HCT116 (cell line): ENCODE measurements at regions not wholly inside any gene's neighbourhood (a gene's known extent, or its start where the extent isn't known, plus 50 kb on each side); places are given as distances from the start of the nearest gene placed in this dataset.

ENCODE experiments used
- ATAC-seq: fragments of 200-7000 bp; cut with Tn5 transposase; 2 replicates; pipeline ENCODE4 v1.9.1; 2020; ENCODE audit warnings: mild to moderate bottlenecking, moderate library complexity
- BruUV-seq: library from RNA; stranded (reverse); fragments of 400-500 nt; replicated peaks from 2 replicates; lab custom pipeline; 2021; lab: Mats Ljungman, UMichigan
- CTCF ChIA-PET: fragments of 300-600 bp; sonication (Branson Sonifier 250); formaldehyde crosslinking; loops from one replicate; lab custom pipeline; 2021; ENCODE audit warnings: antibody characterized with exemption; lab: Charles Lee
- POLR2A ChIA-PET: fragments of 300-600, 350-600 bp; sonication (Branson Sonifier 250); formaldehyde crosslinking; loops from one replicate; lab custom pipeline; 2021; ENCODE audit warnings: antibody characterized with exemption; lab: Charles Lee
- RAD21 ChIA-PET, 2 experiments: fragments of 300-600 bp; sonication (Branson Sonifier 250); formaldehyde crosslinking; loops; one replicate each; lab custom pipeline; 2023; ENCODE audit warnings: low total read pairs in 2 of 2; ENCODE audit not compliant: uncharacterized antibody in 2 of 2, unreplicated experiment in 2 of 2, low non-redundant PET in 1 of 2; lab: Charles Lee
- DNase-seq: peaks from one replicate; pipeline ENCODE4 v3.0.0-alpha.2; 2010; ENCODE audit warnings: low read depth, low spot score
- H2AFZ ChIP-seq: fragments of 200-600 bp; shearing (Covaris generic), sonication (generic); 2 replicates; pipeline ENCODE4 v1.6.1; 2017; ENCODE audit warnings: low read depth, mixed run types, mixed read lengths, antibody characterized with exemption, low read length; ENCODE audit not compliant: poor library complexity, severe bottlenecking
- H3K27ac ChIP-seq: 2 replicates; pipeline ENCODE4 v1.5.1; 2012; ENCODE audit warnings: low read depth, low read length
- H3K27me3 ChIP-seq: fragments of 200-600 bp; sonication (generic); 2 replicates; pipeline ENCODE4 v1.6.1; 2016; ENCODE audit warnings: mixed run types, low read length, mixed read lengths; ENCODE audit not compliant: insufficient read depth
- H3K36me3 ChIP-seq, 2 experiments: fragments of 200-500 bp in 1 of 2; fragments of 200-600 bp in 1 of 2; sonication (Bioruptor generic) in 1 of 2; sonication (generic) in 1 of 2; 2 replicates each; pipeline versions ENCODE4 v1.5.1 to v1.6.1; 2014 to 2016; ENCODE audit warnings: low read length in 2 of 2, inconsistent platforms in 1 of 2, mixed read lengths in 1 of 2, mixed run types in 1 of 2; ENCODE audit not compliant: insufficient read depth in 2 of 2, control insufficient read depth in 1 of 2
- H3K4me1 ChIP-seq, 2 experiments: fragments of 200-600 bp in 1 of 2; sonication (generic) in 1 of 2; 2 replicates each; pipeline versions ENCODE4 v1.5.1 to v1.6.1; 2012 to 2017; ENCODE audit warnings: low read length in 2 of 2, inconsistent platforms in 1 of 2, mild to moderate bottlenecking in 1 of 2, mixed read lengths in 1 of 2, mixed run types in 1 of 2, moderate library complexity in 1 of 2; ENCODE audit not compliant: insufficient read depth in 2 of 2, control insufficient read depth in 1 of 2
- H3K4me2 ChIP-seq: fragments of 200-600 bp; sonication (generic); 2 replicates; pipeline ENCODE4 v1.6.1; 2017; ENCODE audit warnings: mixed run types, low read length, mixed read lengths
- H3K4me3 ChIP-seq, 2 experiments: fragments of 200-600 bp in 1 of 2; sonication (generic) in 1 of 2; replicated peaks in 1 of 2; 2 replicates each; pipeline ENCODE4 v1.5.1; 2011 to 2016; ENCODE audit warnings: low read length in 2 of 2, control low read depth in 1 of 2, low read depth in 1 of 2, mild to moderate bottlenecking in 1 of 2, mixed read lengths in 1 of 2, mixed run types in 1 of 2
- H3K79me2 ChIP-seq: fragments of 200-600 bp; sonication (generic); 2 replicates; pipeline ENCODE4 v1.6.1; 2017; ENCODE audit warnings: mild to moderate bottlenecking, mixed run types, low read length, moderate library complexity, mixed read lengths; ENCODE audit not compliant: insufficient read depth
- H3K9ac ChIP-seq: fragments of 200-600 bp; sonication (generic); 2 replicates; pipeline ENCODE4 v1.6.1; 2016; ENCODE audit warnings: low read length, mixed read lengths
- H3K9me2 ChIP-seq: fragments of 200-600 bp; sonication (generic), shearing (Covaris generic); 2 replicates; pipeline ENCODE4 v1.6.1; 2017; ENCODE audit warnings: mixed run types, mild to moderate bottlenecking, moderate library complexity; ENCODE audit not compliant: insufficient read depth
- H3K9me3 ChIP-seq, 2 experiments: fragments of 200-500 bp in 1 of 2; fragments of 200-600 bp in 1 of 2; sonication (Bioruptor generic) in 1 of 2; sonication (generic) in 1 of 2; 2 replicates each; pipeline ENCODE4 v1.6.1; 2014 to 2017; ENCODE audit warnings: low read length in 2 of 2, mixed read lengths in 2 of 2, inconsistent platforms in 1 of 2, low read depth in 1 of 2, mild to moderate bottlenecking in 1 of 2, mixed run types in 1 of 2, moderate library complexity in 1 of 2; ENCODE audit not compliant: control insufficient read depth in 1 of 2, insufficient read depth in 1 of 2
- H4K20me1 ChIP-seq: fragments of 200-600 bp; sonication (generic), shearing (Covaris generic); 2 replicates; pipeline ENCODE4 v1.6.1; 2017; ENCODE audit warnings: mixed run types, mild to moderate bottlenecking, moderate library complexity; ENCODE audit not compliant: insufficient read depth
- ATF3 ChIP-seq: IDR thresholded peaks from 2 replicates; pipeline ENCODE4 v1.6.1; 2012
- CBX3 ChIP-seq: IDR thresholded peaks from 2 replicates; pipeline ENCODE4 v1.6.1; 2012; ENCODE audit warnings: low read depth
- CEBPB ChIP-seq: IDR thresholded peaks from 2 replicates; pipeline ENCODE4 v1.6.1; 2012; ENCODE audit warnings: low read depth
- CTCF ChIP-seq, 3 experiments: fragments of 200-600 bp in 1 of 3; sonication (generic) in 1 of 3; IDR thresholded peaks in 2 of 3; conservative IDR thresholded peaks in 1 of 3; 2 replicates each; pipeline ENCODE4 v1.5.1; 2012 to 2017; ENCODE audit warnings: low read depth in 2 of 3, low read length in 2 of 3, antibody characterized with exemption in 1 of 3, borderline replicate concordance in 1 of 3, control low read depth in 1 of 3, mild to moderate bottlenecking in 1 of 3, mixed read lengths in 1 of 3, mixed run types in 1 of 3, moderate library complexity in 1 of 3; ENCODE audit not compliant: insufficient read depth in 1 of 3
- EGR1 ChIP-seq: IDR thresholded peaks from 2 replicates; pipeline ENCODE4 v1.6.1; 2012; ENCODE audit warnings: low read depth
- ELF1 ChIP-seq: IDR thresholded peaks from 2 replicates; pipeline ENCODE4 v1.6.1; 2012; ENCODE audit warnings: low read depth, borderline replicate concordance
- EZH2 ChIP-seq: fragments of 200-600 bp; sonication (generic); IDR thresholded peaks from 2 replicates; pipeline ENCODE4 v1.6.1; 2017; ENCODE audit warnings: antibody characterized with exemption, mixed run types
- JUND ChIP-seq: IDR thresholded peaks from 2 replicates; pipeline ENCODE4 v1.6.1; 2012
- MAX ChIP-seq: IDR thresholded peaks from 2 replicates; pipeline ENCODE4 v1.6.1; 2012
- POLR2A ChIP-seq: IDR thresholded peaks from 2 replicates; pipeline ENCODE4 v1.7.0; 2011; ENCODE audit warnings: borderline replicate concordance; ENCODE audit not compliant: insufficient read depth, insufficient read length; ENCODE audit errors: extremely low read depth
- POLR2AphosphoS5 ChIP-seq: IDR thresholded peaks from 2 replicates; pipeline ENCODE4 v1.6.1; 2011; ENCODE audit warnings: mild to moderate bottlenecking, low read depth, low read length, moderate library complexity
- SIN3A ChIP-seq: IDR thresholded peaks from 2 replicates; pipeline ENCODE4 v1.6.1; 2012; ENCODE audit warnings: low read depth
- SP1 ChIP-seq: IDR thresholded peaks from 2 replicates; pipeline ENCODE4 v1.6.1; 2012; ENCODE audit warnings: low read depth
- SRF ChIP-seq: IDR thresholded peaks from 2 replicates; pipeline ENCODE4 v1.6.1; 2012; ENCODE audit warnings: low read depth
- TCF7L2 ChIP-seq: IDR thresholded peaks from 2 replicates; pipeline ENCODE4 v1.7.0; 2011; ENCODE audit warnings: borderline replicate concordance, inconsistent platforms; ENCODE audit not compliant: insufficient read depth, insufficient read length; ENCODE audit errors: extremely low read depth
- ZBTB33 ChIP-seq: IDR thresholded peaks from 2 replicates; pipeline ENCODE4 v1.6.1; 2011; ENCODE audit warnings: mild to moderate bottlenecking, low read length, moderate library complexity; ENCODE audit not compliant: insufficient replicate concordance; ENCODE audit errors: extremely low read depth
- ZNF274 ChIP-seq: fragments of 200-500 bp; sonication (Bioruptor generic); IDR thresholded peaks from 2 replicates; pipeline ENCODE4 v1.6.1; 2014; ENCODE audit warnings: mild to moderate bottlenecking, low read depth, low read length, inconsistent platforms
- intact Hi-C: fragments of 100-400 bp; cut with micrococcal nuclease; formaldehyde crosslinking; loops from 2 replicates; pipeline ENCODE4 v1.10.0; 2022

GRCh38 chr4:13938299-13938698 is 310.8 kb upstream of the BOD1L1 start:
- RAD21 ChIA-PET: no interaction called here
- Histone ChIP-seq H3K27me3 (no peaks in the 10 kb centered on the region), H3K9ac (no peak overlapping the region), H3K27ac (no peak overlapping the region), H3K36me3 (no peaks in the 10 kb centered on the region), H3K4me2 (no peak overlapping the region), H3K4me3 (no peak overlapping the region), H3K4me1 (no peaks in the 10 kb centered on the region), H3K79me2 (no peaks in the 10 kb centered on the region), H2AFZ (no peak overlapping the region), H4K20me1 (no peaks in the 10 kb centered on the region), H3K9me3 (no peaks in the 10 kb centered on the region), H3K9me2 (no peaks in the 10 kb centered on the region)
- POLR2A ChIA-PET: no interaction called here
- BruUV-seq: no TSS peak
- intact Hi-C loops: no loop called here
- DNase-seq: no peak
- no peak for ATAC-seq
- CTCF ChIA-PET: no interaction called here
- TF ChIP-seq CTCF (IDR thresholded peaks at IDR 0.05 in 2 of 3, conservative IDR thresholded peaks at IDR 0.05 in 1 of 3; ENCODE audit: borderline replicate concordance in 1 of 3, insufficient read depth in 1 of 3, low read depth in 2 of 3, low read length in 2 of 3): no peak
- TF ChIP-seq JUND: no peak
- no peak for TF ChIP-seq SRF
- TF ChIP-seq ATF3: no peak
- no peak for TF ChIP-seq TCF7L2
- no peak for TF ChIP-seq POLR2AphosphoS5
- no peak for TF ChIP-seq MAX
- TF ChIP-seq EZH2: no peak
- no peak for TF ChIP-seq ZBTB33
- no peak for TF ChIP-seq ZNF274
- TF ChIP-seq CEBPB: no peak
- no peak for TF ChIP-seq SIN3A
- TF ChIP-seq EGR1: no peak
- TF ChIP-seq POLR2A: no peak
- TF ChIP-seq CBX3: no peak
- TF ChIP-seq SP1: no peak
- no peak for TF ChIP-seq ELF1
